Trophoblast cell (in vitro differentiated cells and primary cell): ENCODE measurements at regions not wholly inside any gene's neighbourhood (a gene's known extent, or its start where the extent isn't known, plus 50 kb on each side); places are given as distances from the start of the nearest gene placed in this dataset.

ENCODE experiments used
- DNase-seq, 2 donors: peaks; one replicate each; pipeline ENCODE4 v3.0.0-alpha.2; 2016
- H2AFZ ChIP-seq: 2 replicates; pipeline ENCODE4 v1.6.1; 2013; ENCODE audit warnings: low read length, moderate library complexity, mild to moderate bottlenecking; ENCODE audit not compliant: insufficient read depth, poor library complexity
- H2AK5ac ChIP-seq: 2 replicates; pipeline ENCODE4 v1.6.1; 2013; ENCODE audit warnings: mild to moderate bottlenecking, low read length
- H2BK120ac ChIP-seq: 2 replicates; pipeline ENCODE4 v1.6.1; 2013; ENCODE audit warnings: low read length, mild to moderate bottlenecking, moderate library complexity; ENCODE audit not compliant: insufficient read depth, poor library complexity
- H2BK12ac ChIP-seq: 2 replicates; pipeline ENCODE4 v1.6.1; 2013; ENCODE audit warnings: mild to moderate bottlenecking, low read length, moderate library complexity
- H2BK5ac ChIP-seq: 2 replicates; pipeline ENCODE4 v1.6.1; 2013; ENCODE audit warnings: low read length, low read depth, moderate library complexity, mild to moderate bottlenecking; ENCODE audit not compliant: poor library complexity
- H3K14ac ChIP-seq: 2 replicates; pipeline ENCODE4 v1.6.1; 2013; ENCODE audit warnings: mild to moderate bottlenecking, low read length
- H3K18ac ChIP-seq: 2 replicates; pipeline ENCODE4 v1.6.1; 2013; ENCODE audit warnings: mild to moderate bottlenecking, low read length
- H3K23ac ChIP-seq: 2 replicates; pipeline ENCODE4 v1.6.1; 2013; ENCODE audit warnings: low read length
- H3K27ac ChIP-seq: 2 replicates; pipeline ENCODE4 v1.5.1; 2013; ENCODE audit warnings: low read depth, mild to moderate bottlenecking, inconsistent platforms, low read length, moderate library complexity
- H3K27me3 ChIP-seq: 2 replicates; pipeline ENCODE4 v1.6.1; 2013; ENCODE audit warnings: inconsistent platforms, mild to moderate bottlenecking, low read length, moderate library complexity; ENCODE audit not compliant: insufficient read depth
- H3K36me3 ChIP-seq, 2 experiments: 1 replicate in 1 of 2; 2 replicates in 1 of 2; pipeline ENCODE4 v1.6.1; 2013; ENCODE audit warnings: low read length in 2 of 2, mild to moderate bottlenecking in 2 of 2, moderate library complexity in 1 of 2; ENCODE audit not compliant: insufficient read depth in 2 of 2, control insufficient read depth in 1 of 2
- H3K4ac ChIP-seq: 2 replicates; pipeline ENCODE4 v1.6.1; 2013; ENCODE audit warnings: low read depth, mild to moderate bottlenecking, low read length, moderate library complexity
- H3K4me1 ChIP-seq, 2 experiments: 1 replicate in 1 of 2; 2 replicates in 1 of 2; pipeline ENCODE4 v1.6.1; 2013; ENCODE audit warnings: low read length in 2 of 2, mild to moderate bottlenecking in 2 of 2, moderate library complexity in 1 of 2; ENCODE audit not compliant: insufficient read depth in 2 of 2, control insufficient read depth in 1 of 2
- H3K4me2 ChIP-seq: 2 replicates; pipeline ENCODE4 v1.6.1; 2013; ENCODE audit warnings: inconsistent platforms, mild to moderate bottlenecking, low read length, moderate library complexity
- H3K4me3 ChIP-seq: 2 replicates; pipeline ENCODE4 v1.5.1; 2013; ENCODE audit warnings: mild to moderate bottlenecking, low read depth, low read length, inconsistent platforms
- H3K79me1 ChIP-seq: one replicate; pipeline ENCODE4 v1.6.1; 2013; ENCODE audit warnings: low read length
- H3K79me2 ChIP-seq: 2 replicates; pipeline ENCODE4 v1.6.1; 2013; ENCODE audit warnings: low read length, mild to moderate bottlenecking; ENCODE audit not compliant: control insufficient read depth, insufficient read depth, poor library complexity
- H3K9ac ChIP-seq: 2 replicates; pipeline ENCODE4 v1.6.1; 2013; ENCODE audit warnings: mild to moderate bottlenecking, low read length
- H3K9me3 ChIP-seq: 2 replicates; pipeline ENCODE4 v1.6.1; 2013; ENCODE audit warnings: low read depth, mild to moderate bottlenecking, control low read depth, inconsistent platforms, low read length; ENCODE audit not compliant: insufficient read depth
- H4K12ac ChIP-seq: 2 replicates; pipeline ENCODE4 v1.6.1; 2013; ENCODE audit warnings: low read depth, mild to moderate bottlenecking, low read length, moderate library complexity
- H4K8ac ChIP-seq: 2 replicates; pipeline ENCODE4 v1.6.1; 2013; ENCODE audit warnings: low read depth, mild to moderate bottlenecking, low read length, moderate library complexity
- H4K91ac ChIP-seq: one replicate; pipeline ENCODE4 v1.6.1; 2013; ENCODE audit warnings: low read depth, mild to moderate bottlenecking, low read length, moderate library complexity
- WGBS: extraction: QIAGEN DNeasy Blood & Tissue Kit; methylation state at CpG from one replicate; pipeline ENCODE4 v1.1.7; 2013; ENCODE audit warnings: missing lambda C conversion rate; ENCODE audit not compliant: insufficient read length, insufficient coverage; ENCODE audit errors: extremely low coverage; 5-methylcytosine and 5-hydroxymethylcytosine counted together

GRCh38 chr5:60489377-60489776, 210.6 kb downstream of the DEPDC1B start:
- Histone ChIP-seq H3K4me1 (no peaks in the 10 kb centered on the region), H3K27ac (no peak overlapping the region), H4K12ac (no peak overlapping the region), H3K23ac (no peak overlapping the region), H3K79me2 (no peaks in the 10 kb centered on the region), H2AFZ (no peak overlapping the region), H3K18ac (no peak overlapping the region), H2BK12ac (no peak overlapping the region), H2BK120ac (no peak overlapping the region), H3K79me1 (no peaks in the 10 kb centered on the region), H3K4ac (no peak overlapping the region), H3K9ac (no peak overlapping the region), H3K36me3 (no peaks in the 10 kb centered on the region), H4K8ac (no peak overlapping the region), H3K4me3 (no peak overlapping the region), H3K27me3 (no peaks in the 10 kb centered on the region), H3K9me3 (no peaks in the 10 kb centered on the region), H4K91ac (no peak overlapping the region), H3K14ac (no peak overlapping the region), H2BK5ac (no peak overlapping the region), H3K4me2 (no peak overlapping the region), H2AK5ac (no peak overlapping the region)
- WGBS, result no CpG with 5 or more reads among the region's 2 CpGs
- DNase-seq, result no peak

GRCh38 chr5:60488466-60489130, 211.4 kb downstream of the DEPDC1B start:
- no peaks in the 10 kb centered on the region for H3K36me3 ChIP-seq
- no CpG with 5 or more reads among the region's 6 CpGs for WGBS
- H2BK120ac ChIP-seq, result no peak overlapping the region
- H2AFZ ChIP-seq, result no peak overlapping the region
- H2AK5ac ChIP-seq, result no peak overlapping the region
- no peak overlapping the region for H3K4me2 ChIP-seq
- no peak overlapping the region for H2BK5ac ChIP-seq
- no peaks in the 10 kb centered on the region for H3K79me1 ChIP-seq
- DNase-seq, result no peak
- no peaks in the 10 kb centered on the region for H3K27me3 ChIP-seq
- no peak overlapping the region for H3K4me3 ChIP-seq
- H3K9me3 ChIP-seq, result no peaks in the 10 kb centered on the region
- H3K23ac ChIP-seq, result no peak overlapping the region
- no peak overlapping the region for H3K14ac ChIP-seq
- H4K91ac ChIP-seq, result no peak overlapping the region
- no peak overlapping the region for H2BK12ac ChIP-seq
- no peaks in the 10 kb centered on the region for H3K79me2 ChIP-seq
- no peak overlapping the region for H3K4ac ChIP-seq
- H3K18ac ChIP-seq, result no peak overlapping the region
- H3K4me1 ChIP-seq, result no peaks in the 10 kb centered on the region
- no peak overlapping the region for H4K8ac ChIP-seq
- H3K9ac ChIP-seq, result no peak overlapping the region
- H3K27ac ChIP-seq, result no peak overlapping the region
- H4K12ac ChIP-seq, result no peak overlapping the region

- no peaks in the 10 kb centered on the region for H3K79me1 ChIP-seq
- no peak overlapping the region for H2BK12ac ChIP-seq
- H3K18ac ChIP-seq, result no peak overlapping the region
- DNase-seq, result peak; percentile 26 to 27
- no peak overlapping the region for H3K4me3 ChIP-seq
- no peaks in the 10 kb centered on the region for H3K36me3 ChIP-seq
- H3K79me2 ChIP-seq, result no peaks in the 10 kb centered on the region
- H2AK5ac ChIP-seq, result no peak overlapping the region
- no peak overlapping the region for H3K23ac ChIP-seq
- no peaks in the 10 kb centered on the region for H3K4me1 ChIP-seq
- H3K14ac ChIP-seq, result no peak overlapping the region
- H4K12ac ChIP-seq, result no peak overlapping the region
- no peak overlapping the region for H4K91ac ChIP-seq
- H2BK5ac ChIP-seq, result no peak overlapping the region
- no peak overlapping the region for H3K9ac ChIP-seq
- H3K4ac ChIP-seq, result no peak overlapping the region
- no peak overlapping the region for H2AFZ ChIP-seq
- whole genome bisulfite sequencing, result no CpG with 5 or more reads among the region's 16 CpGs
- H3K27ac ChIP-seq, result no peak overlapping the region
- H3K27me3 ChIP-seq, result no peaks in the 10 kb centered on the region
- H4K8ac ChIP-seq, result no peak overlapping the region
- H2BK120ac ChIP-seq, result no peak overlapping the region
- no peaks in the 10 kb centered on the region for H3K9me3 ChIP-seq
- H3K4me2 ChIP-seq, result no peak overlapping the region
These were observed 212.0 kb downstream of the DEPDC1B start for GRCh38 chr5:60487885-60488442.

GRCh38 chr5:60487476-60487875, 212.5 kb downstream of the DEPDC1B start:
- H2BK120ac ChIP-seq, result no peak overlapping the region
- H3K27me3 ChIP-seq, result no peaks in the 10 kb centered on the region
- no peak overlapping the region for H3K27ac ChIP-seq
- H3K4ac ChIP-seq, result no peak overlapping the region
- H3K36me3 ChIP-seq, result no peaks in the 10 kb centered on the region
- no peak overlapping the region for H2BK12ac ChIP-seq
- no peaks in the 10 kb centered on the region for H3K9me3 ChIP-seq
- H3K4me1 ChIP-seq, result no peaks in the 10 kb centered on the region
- no peak overlapping the region for H3K4me2 ChIP-seq
- no peak overlapping the region for H2AK5ac ChIP-seq
- H2AFZ ChIP-seq, result no peak overlapping the region
- H3K14ac ChIP-seq, result no peak overlapping the region
- H3K9ac ChIP-seq, result no peak overlapping the region
- no peak overlapping the region for H4K91ac ChIP-seq
- WGBS, result no CpG with 5 or more reads among the region's 2 CpGs
- H4K8ac ChIP-seq, result no peak overlapping the region
- no peak overlapping the region for H2BK5ac ChIP-seq
- no peak overlapping the region for H3K4me3 ChIP-seq
- H3K23ac ChIP-seq, result no peak overlapping the region
- H4K12ac ChIP-seq, result no peak overlapping the region
- H3K18ac ChIP-seq, result no peak overlapping the region
- H3K79me1 ChIP-seq, result no peaks in the 10 kb centered on the region
- no peak for DNase-seq
- H3K79me2 ChIP-seq, result no peaks in the 10 kb centered on the region
